ENCODE measurements at regions not wholly inside any gene's neighbourhood (a gene's known extent, or its start where the extent isn't known, plus 50 kb on each side); places are given as distances from the start of the nearest gene placed in this dataset.

- TF ChIP-seq HDGF (IDR thresholded peaks at IDR 0.05): no peak
- no peak for TF ChIP-seq CTCF (IDR thresholded peaks at IDR 0.05 in 2 of 3, conservative IDR thresholded peaks at IDR 0.05 in 1 of 3; ENCODE audit: insufficient read depth in 2 of 3, low read depth in 1 of 3, low read length in 3 of 3)
- no peak for TF ChIP-seq SREBF2 (CRISPR knock-in tag; IDR thresholded peaks at IDR 0.05)
- no peak for TF ChIP-seq ZSCAN29 (IDR thresholded peaks at IDR 0.05)
- TF ChIP-seq ZNF354B (CRISPR knock-in tag; IDR thresholded peaks at IDR 0.05): no peak
- TF ChIP-seq KDM1A (IDR thresholded peaks at IDR 0.05): no peak
- TF ChIP-seq ESRRB (CRISPR knock-in tag; IDR thresholded peaks at IDR 0.05; ENCODE audit: borderline replicate concordance): no peak
- no peak for TF ChIP-seq ZNF324 (CRISPR knock-in tag; IDR thresholded peaks at IDR 0.05)
- no peak for TF ChIP-seq EP300 (IDR thresholded peaks at IDR 0.05; ENCODE audit: low read length)
- no peak for TF ChIP-seq CTBP1 (IDR thresholded peaks at IDR 0.05; ENCODE audit: borderline replicate concordance)
- TF ChIP-seq MAFF (IDR thresholded peaks at IDR 0.05; ENCODE audit: low read length): no peak
- TF ChIP-seq EHMT2 (IDR thresholded peaks at IDR 0.05): no peak
- no peak for TF ChIP-seq E2F5 (CRISPR knock-in tag; IDR thresholded peaks at IDR 0.05)
- TF ChIP-seq JUNB (CRISPR knock-in tag; conservative IDR thresholded peaks at IDR 0.05): no peak
These were observed 264.9 kb downstream of the NOVA1 start for GRCh38 chr14:26332966-26333365.

Data from K562 (cell line).